Adrenal gland (tissue), 5 donors: ENCODE measurements at regions not wholly inside any gene's neighbourhood (a gene's known extent, or its start where the extent isn't known, plus 50 kb on each side); places are given as distances from the start of the nearest gene placed in this dataset.

Experiments
- CTCF ChIP-seq, 6 experiments: fragments of 450-650 bp in 4 of 6; fragments of 200-600 bp in 2 of 6; sonication (generic) in 1 of 6; IDR thresholded peaks; 1 replicate in 5 of 6; 2 replicates in 1 of 6; pipeline versions ENCODE4 v1.5.1 to v1.8.0; 2016 to 2021; ENCODE audit warnings: antibody characterized with exemption in 6 of 6, mild to moderate bottlenecking in 2 of 6, moderate library complexity in 1 of 6
- POLR2A ChIP-seq, 2 donors: fragments of 450-650 bp; IDR thresholded peaks; one replicate each; pipeline ENCODE4 v1.6.1; 2017; ENCODE audit warnings: antibody characterized with exemption in 2 of 2, mild to moderate bottlenecking in 2 of 2, moderate library complexity in 1 of 2
- donor health status: DM: no; HTN: no; CAD: no.

GRCh38 chr12:91327889-91328288, 145.3 kb upstream of the DCN start:
- TF ChIP-seq CTCF (IDR thresholded peaks at IDR 0.05), result no peak
- TF ChIP-seq POLR2A (IDR thresholded peaks at IDR 0.05), result no peak
